Activated CD4-positive, alpha-beta memory T cell treated with anti-CD3 and anti-CD28 coated beads for 36 hours (primary cell): ENCODE measurements at regions not wholly inside any gene's neighbourhood (a gene's known extent, or its start where the extent isn't known, plus 50 kb on each side); places are given as distances from the start of the nearest gene placed in this dataset.
"Not testable (repeated sequence)": the region's sequence is repeated elsewhere in the genome, so short reads cannot be mapped to it uniquely, and the experiment has no call there.

Source experiments
- CTCF ChIA-PET: fragments of 350-600 bp; sonication (Branson Sonifier 250); formaldehyde crosslinking; loops from one replicate; lab custom pipeline; 2021; ENCODE audit warnings: antibody characterized with exemption, inconsistent platforms; lab: Charles Lee
- POLR2A ChIA-PET: fragments of 350-600 bp; sonication (Branson Sonifier 250); formaldehyde crosslinking; loops from one replicate; lab custom pipeline; 2021; ENCODE audit warnings: antibody characterized with exemption; lab: Charles Lee
- DNase-seq: peaks from one replicate; pipeline ENCODE4 v3.0.0-alpha.2; 2020
- H3K27ac Mint-ChIP-seq: one replicate; pipeline ENCODE4 v1.8.0; 2021; ENCODE audit warnings: mixed read lengths
- H3K27me3 Mint-ChIP-seq: one replicate; pipeline ENCODE4 v1.8.0; 2021; ENCODE audit warnings: mixed read lengths
- H3K36me3 Mint-ChIP-seq: one replicate; pipeline ENCODE4 v1.8.0; 2021; ENCODE audit warnings: mixed read lengths
- H3K4me1 Mint-ChIP-seq: one replicate; pipeline ENCODE4 v1.8.0; 2021; ENCODE audit warnings: low read depth, mixed read lengths
- H3K4me3 Mint-ChIP-seq: one replicate; pipeline ENCODE4 v1.8.0; 2021; ENCODE audit warnings: mild to moderate bottlenecking, mixed read lengths
- H3K9me3 Mint-ChIP-seq: one replicate; pipeline ENCODE4 v1.8.0; 2021; ENCODE audit warnings: mixed read lengths
- intact Hi-C: fragments of 100-400 bp; cut with micrococcal nuclease; formaldehyde crosslinking; loops from one replicate; pipeline ENCODE4 v1.15.1; 2023

GRCh38 chr1:194848846-194849245 lies 1662.4 kb upstream of the B3GALT2 start:
- no peak for DNase-seq
- no peaks in the 10 kb centered on the region for H3K4me1 Mint-ChIP-seq
- no peak overlapping the region for H3K27ac Mint-ChIP-seq
- ChIA-PET POLR2A (no interaction called here), CTCF (no interaction called here)
- no peak overlapping the region for H3K4me3 Mint-ChIP-seq
- H3K36me3 Mint-ChIP-seq: no peaks in the 10 kb centered on the region
- H3K27me3 Mint-ChIP-seq: no peaks in the 10 kb centered on the region
- H3K9me3 Mint-ChIP-seq: no peaks in the 10 kb centered on the region
- intact Hi-C loops: no loop called here

- Mint-ChIP-seq H3K4me1 (no peaks in the 10 kb centered on the region), H3K9me3 (no peaks in the 10 kb centered on the region), H3K4me3 (no peak overlapping the region), H3K27me3 (no peaks in the 10 kb centered on the region), H3K27ac (no peak overlapping the region), H3K36me3 (no peaks in the 10 kb centered on the region)
- intact Hi-C loops: no loop called here
- POLR2A ChIA-PET: no interaction called here
- CTCF ChIA-PET: no interaction called here
- no peak for DNase-seq
Observed at GRCh38 chr1:194846488-194846887, 1660.1 kb upstream of the B3GALT2 start.

- CTCF ChIA-PET: no interaction called here
- intact Hi-C loops: no loop called here
- Mint-ChIP-seq H3K4me1 (no peaks in the 10 kb centered on the region), H3K27ac (no peak overlapping the region), H3K9me3 (no peaks in the 10 kb centered on the region), H3K27me3 (no peaks in the 10 kb centered on the region), H3K36me3 (no peaks in the 10 kb centered on the region), H3K4me3 (no peak overlapping the region)
- no peak for DNase-seq
- POLR2A ChIA-PET: no interaction called here
Observed at GRCh38 chr1:194843077-194843476, 1656.7 kb upstream of the B3GALT2 start.

- intact Hi-C loops: no loop called here
- ChIA-PET CTCF (no interaction called here), POLR2A (no interaction called here)
- Mint-ChIP-seq H3K27ac (no peak overlapping the region), H3K4me3 (no peak overlapping the region), H3K9me3 (no peaks in the 10 kb centered on the region), H3K36me3 (no peaks in the 10 kb centered on the region), H3K27me3 (no peaks in the 10 kb centered on the region), H3K4me1 (no peaks in the 10 kb centered on the region)
- no peak for DNase-seq
Observed at GRCh38 chr1:194833111-194833510, 1646.7 kb upstream of the B3GALT2 start.

GRCh38 chr1:194831595-194831994 lies 1645.2 kb upstream of the B3GALT2 start:
- intact Hi-C loops, POLR2A ChIA-PET, H3K4me1 Mint-ChIP-seq, CTCF ChIA-PET, DNase-seq, H3K36me3 Mint-ChIP-seq, H3K27me3 Mint-ChIP-seq, H3K4me3 Mint-ChIP-seq, H3K9me3 Mint-ChIP-seq, H3K27ac Mint-ChIP-seq: not testable (repeated sequence)

- H3K27me3 Mint-ChIP-seq: no peaks in the 10 kb centered on the region
- H3K4me1 Mint-ChIP-seq: no peaks in the 10 kb centered on the region
- no peaks in the 10 kb centered on the region for H3K9me3 Mint-ChIP-seq
- H3K4me3 Mint-ChIP-seq: no peak overlapping the region
- ChIA-PET CTCF (no interaction called here), POLR2A (no interaction called here)
- H3K36me3 Mint-ChIP-seq: no peaks in the 10 kb centered on the region
- H3K27ac Mint-ChIP-seq: no peak overlapping the region
- no peak for DNase-seq
- intact Hi-C loops: no loop called here
Observed at GRCh38 chr1:194830387-194830786, 1644.0 kb upstream of the B3GALT2 start.

GRCh38 chr1:194829492-194829891 lies 1643.1 kb upstream of the B3GALT2 start:
- H3K4me3 Mint-ChIP-seq: no peak overlapping the region
- CTCF ChIA-PET: no interaction called here

GRCh38 chr1:194825382-194825781 lies 1639.0 kb upstream of the B3GALT2 start:
- no peaks in the 10 kb centered on the region for H3K4me1 Mint-ChIP-seq
- H3K27ac Mint-ChIP-seq: no peak overlapping the region
- CTCF ChIA-PET: no interaction called here
- POLR2A ChIA-PET: no interaction called here
- H3K4me3 Mint-ChIP-seq: no peak overlapping the region
- intact Hi-C loops: no loop called here
- H3K9me3 Mint-ChIP-seq: no peaks in the 10 kb centered on the region
- H3K36me3 Mint-ChIP-seq: no peaks in the 10 kb centered on the region
- H3K27me3 Mint-ChIP-seq: no peaks in the 10 kb centered on the region
- DNase-seq: no peak

More at GRCh38 chr1:194829492-194829891, 1643.1 kb upstream of the B3GALT2 start:
- H3K27ac Mint-ChIP-seq: no peak overlapping the region
- POLR2A ChIA-PET: no interaction called here
- no peak for DNase-seq
- H3K4me1 Mint-ChIP-seq: no peaks in the 10 kb centered on the region
- intact Hi-C loops: no loop called here
- no peaks in the 10 kb centered on the region for H3K36me3 Mint-ChIP-seq
- H3K9me3 Mint-ChIP-seq: no peaks in the 10 kb centered on the region
- H3K27me3 Mint-ChIP-seq: no peaks in the 10 kb centered on the region

- H3K36me3 Mint-ChIP-seq: no peaks in the 10 kb centered on the region
- POLR2A ChIA-PET: no interaction called here
- CTCF ChIA-PET: no interaction called here
- no peak for DNase-seq
- H3K27ac Mint-ChIP-seq: no peak overlapping the region
- intact Hi-C loops: no loop called here
- H3K27me3 Mint-ChIP-seq: no peaks in the 10 kb centered on the region
- no peaks in the 10 kb centered on the region for H3K4me1 Mint-ChIP-seq
- H3K9me3 Mint-ChIP-seq: no peaks in the 10 kb centered on the region
- no peak overlapping the region for H3K4me3 Mint-ChIP-seq
Observed at GRCh38 chr1:194821091-194821490, 1634.7 kb upstream of the B3GALT2 start.

- no peaks in the 10 kb centered on the region for H3K36me3 Mint-ChIP-seq
- H3K4me1 Mint-ChIP-seq: no peaks in the 10 kb centered on the region
- no peaks in the 10 kb centered on the region for H3K9me3 Mint-ChIP-seq
- intact Hi-C loops: no loop called here
- ChIA-PET CTCF (no interaction called here), POLR2A (no interaction called here)
- no peaks in the 10 kb centered on the region for H3K27me3 Mint-ChIP-seq
- no peak overlapping the region for H3K4me3 Mint-ChIP-seq
- no peak for DNase-seq
- no peak overlapping the region for H3K27ac Mint-ChIP-seq
Observed at GRCh38 chr1:194818674-194819073, 1632.3 kb upstream of the B3GALT2 start.

GRCh38 chr1:194816859-194817258 lies 1630.4 kb upstream of the B3GALT2 start:
- CTCF ChIA-PET: no interaction called here
- H3K4me1 Mint-ChIP-seq: no peaks in the 10 kb centered on the region
- no peaks in the 10 kb centered on the region for H3K27me3 Mint-ChIP-seq
- POLR2A ChIA-PET: no interaction called here
- intact Hi-C loops: no loop called here
- no peak for DNase-seq
- H3K27ac Mint-ChIP-seq: no peak overlapping the region
- no peaks in the 10 kb centered on the region for H3K36me3 Mint-ChIP-seq
- no peaks in the 10 kb centered on the region for H3K9me3 Mint-ChIP-seq
- no peak overlapping the region for H3K4me3 Mint-ChIP-seq

GRCh38 chr1:194813096-194813495 lies 1626.7 kb upstream of the B3GALT2 start:
- H3K27ac Mint-ChIP-seq: no peak overlapping the region
- H3K9me3 Mint-ChIP-seq: no peaks in the 10 kb centered on the region
- no peaks in the 10 kb centered on the region for H3K27me3 Mint-ChIP-seq
- no peak for DNase-seq
- H3K4me1 Mint-ChIP-seq: no peaks in the 10 kb centered on the region
- ChIA-PET CTCF (no interaction called here), POLR2A (no interaction called here)
- intact Hi-C loops: no loop called here
- H3K36me3 Mint-ChIP-seq: no peaks in the 10 kb centered on the region
- no peak overlapping the region for H3K4me3 Mint-ChIP-seq

- H3K4me1 Mint-ChIP-seq: no peaks in the 10 kb centered on the region
- CTCF ChIA-PET: no interaction called here
- H3K27ac Mint-ChIP-seq: no peak overlapping the region
- H3K36me3 Mint-ChIP-seq: no peaks in the 10 kb centered on the region
- no peaks in the 10 kb centered on the region for H3K27me3 Mint-ChIP-seq
- POLR2A ChIA-PET: no interaction called here
- DNase-seq: no peak
- no peak overlapping the region for H3K4me3 Mint-ChIP-seq
- intact Hi-C loops: no loop called here
- no peaks in the 10 kb centered on the region for H3K9me3 Mint-ChIP-seq
Observed at GRCh38 chr1:194809665-194810064, 1623.3 kb upstream of the B3GALT2 start.

- ChIA-PET CTCF (no interaction called here), POLR2A (no interaction called here)
- Mint-ChIP-seq H3K27me3 (no peaks in the 10 kb centered on the region), H3K36me3 (no peaks in the 10 kb centered on the region), H3K4me3 (no peak overlapping the region), H3K27ac (no peak overlapping the region), H3K4me1 (no peaks in the 10 kb centered on the region), H3K9me3 (no peaks in the 10 kb centered on the region)
- intact Hi-C loops: no loop called here
- DNase-seq: no peak
Observed at GRCh38 chr1:194809215-194809614, 1622.8 kb upstream of the B3GALT2 start.
